C4-2B (cell line): ENCODE measurements at regions not wholly inside any gene's neighbourhood (a gene's known extent, or its start where the extent isn't known, plus 50 kb on each side); places are given as distances from the start of the nearest gene placed in this dataset.
"Not testable (repeated sequence)": the region's sequence is repeated elsewhere in the genome, so short reads cannot be mapped to it uniquely, and the experiment has no call there.

Experiments used
- H3K27ac ChIP-seq: fragments of 450-650 bp; 2 replicates; pipeline ENCODE4 v1.5.1; 2017
- ZFX ChIP-seq: fragments of 450-650 bp; IDR thresholded peaks from 2 replicates; pipeline ENCODE4 v1.6.1; 2017
- TF ChIP-seq, protein P1 (sequence below): fragments of 450-650 bp; conservative IDR thresholded peaks from 2 replicates; pipeline ENCODE4 v1.5.1; 2017; ENCODE audit warnings: mild to moderate bottlenecking

DNA sequence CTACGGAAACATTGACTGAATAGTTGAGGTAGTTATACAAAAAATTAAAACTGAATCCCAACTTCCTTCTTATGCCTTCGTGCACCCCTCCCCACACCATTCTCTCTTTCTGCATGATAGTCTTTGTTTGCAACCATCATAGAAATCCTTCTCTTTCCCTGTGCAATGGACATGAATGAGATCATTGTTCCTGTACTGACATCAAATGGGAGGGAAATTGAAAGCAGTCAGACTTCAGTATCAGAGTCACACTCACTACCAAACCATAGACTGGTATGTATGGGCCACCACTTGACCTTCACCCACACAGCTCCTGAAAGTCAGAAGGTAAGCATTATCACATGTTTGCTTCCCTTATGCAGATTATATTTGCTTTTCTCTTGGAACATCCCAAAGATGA, 782.8 kb downstream of the BCL11A start:
- TF ChIP-seq, protein P1, sequence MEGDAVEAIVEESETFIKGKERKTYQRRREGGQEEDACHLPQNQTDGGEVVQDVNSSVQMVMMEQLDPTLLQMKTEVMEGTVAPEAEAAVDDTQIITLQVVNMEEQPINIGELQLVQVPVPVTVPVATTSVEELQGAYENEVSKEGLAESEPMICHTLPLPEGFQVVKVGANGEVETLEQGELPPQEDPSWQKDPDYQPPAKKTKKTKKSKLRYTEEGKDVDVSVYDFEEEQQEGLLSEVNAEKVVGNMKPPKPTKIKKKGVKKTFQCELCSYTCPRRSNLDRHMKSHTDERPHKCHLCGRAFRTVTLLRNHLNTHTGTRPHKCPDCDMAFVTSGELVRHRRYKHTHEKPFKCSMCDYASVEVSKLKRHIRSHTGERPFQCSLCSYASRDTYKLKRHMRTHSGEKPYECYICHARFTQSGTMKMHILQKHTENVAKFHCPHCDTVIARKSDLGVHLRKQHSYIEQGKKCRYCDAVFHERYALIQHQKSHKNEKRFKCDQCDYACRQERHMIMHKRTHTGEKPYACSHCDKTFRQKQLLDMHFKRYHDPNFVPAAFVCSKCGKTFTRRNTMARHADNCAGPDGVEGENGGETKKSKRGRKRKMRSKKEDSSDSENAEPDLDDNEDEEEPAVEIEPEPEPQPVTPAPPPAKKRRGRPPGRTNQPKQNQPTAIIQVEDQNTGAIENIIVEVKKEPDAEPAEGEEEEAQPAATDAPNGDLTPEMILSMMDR, result no peak
- no peak for TF ChIP-seq ZFX
- H3K27ac ChIP-seq, result no peak overlapping the region

DNA sequence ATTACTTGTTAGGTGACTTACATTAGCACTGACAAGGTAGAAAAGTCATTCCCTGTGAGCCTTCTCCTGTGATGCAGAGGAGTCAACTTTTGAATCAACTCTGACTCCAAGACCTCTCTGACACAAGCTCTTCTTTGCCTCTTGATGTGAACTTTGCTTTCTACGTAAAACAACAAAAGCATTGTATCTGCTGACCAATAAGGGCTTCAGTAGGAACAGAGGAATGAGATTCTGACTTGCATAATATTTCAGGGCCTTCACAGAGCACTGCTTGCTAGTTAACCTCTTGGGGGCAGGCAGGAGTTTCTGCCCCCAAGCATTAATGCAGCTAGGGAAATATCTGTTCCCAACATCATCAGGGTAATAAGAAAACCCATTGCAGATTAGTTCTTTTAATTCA, 791.5 kb downstream of the BCL11A start:
- no peak overlapping the region for H3K27ac ChIP-seq
- TF ChIP-seq, protein P1, result no peak
- TF ChIP-seq ZFX, result no peak

DNA sequence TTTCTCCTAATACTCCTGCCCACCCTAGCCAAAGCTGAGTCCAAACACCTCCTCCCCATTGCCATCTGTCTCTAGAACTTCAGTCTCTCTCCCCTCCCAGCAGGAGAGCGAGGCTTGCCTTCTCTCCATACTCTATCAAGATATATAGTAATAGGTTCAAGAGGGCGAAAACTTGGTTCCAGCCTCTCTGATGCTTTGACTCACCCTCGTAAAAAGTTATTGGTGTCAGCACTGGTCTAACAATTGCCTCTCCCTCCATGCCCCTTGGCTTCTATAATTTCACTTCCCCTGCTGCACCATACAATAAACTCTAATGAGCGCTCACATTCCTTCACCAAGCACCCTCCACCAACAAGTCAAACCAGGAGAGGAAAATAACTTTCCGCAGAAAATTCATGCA, 797.3 kb downstream of the BCL11A start:
- no peak overlapping the region for H3K27ac ChIP-seq
- no peak for TF ChIP-seq ZFX
- TF ChIP-seq, protein P1, result no peak

DNA sequence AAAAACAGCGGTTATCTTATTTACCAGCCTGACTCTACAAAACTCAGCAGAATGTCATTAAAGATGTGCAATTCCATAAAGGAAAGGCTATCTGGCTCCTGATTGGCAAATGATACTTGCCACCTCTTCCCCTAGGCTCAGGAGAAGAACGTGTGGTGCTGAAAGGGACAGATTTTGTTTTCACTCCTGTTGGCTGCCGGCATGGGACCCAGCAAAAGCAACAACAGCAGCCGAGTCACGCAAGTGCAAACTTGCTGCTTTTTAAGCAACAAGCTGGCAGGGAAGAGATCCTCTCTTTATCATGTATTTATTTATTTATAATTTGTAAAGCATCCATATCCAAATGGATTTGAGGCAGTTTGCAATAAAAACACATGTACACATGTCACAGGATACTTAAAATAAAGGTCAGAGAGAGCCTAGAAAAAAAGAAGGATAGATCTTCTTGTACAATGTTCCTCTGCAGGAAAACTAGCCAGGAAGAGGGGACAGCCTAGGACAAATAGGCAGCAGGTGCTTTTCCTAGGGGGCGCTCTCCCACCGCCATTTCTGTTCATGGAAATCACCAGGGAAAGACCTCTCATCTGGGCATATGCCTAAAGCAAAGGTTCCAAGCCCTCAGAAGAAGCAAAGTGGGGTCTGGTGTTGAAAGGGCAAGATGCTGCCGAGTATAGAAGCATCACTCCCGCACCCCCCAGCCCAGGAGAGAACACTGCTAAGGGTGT, 799.3 kb downstream of the BCL11A start:
- TF ChIP-seq, protein P1, result peak; percentile 22
- no peak for TF ChIP-seq ZFX
- no peak overlapping the region for H3K27ac ChIP-seq

DNA sequence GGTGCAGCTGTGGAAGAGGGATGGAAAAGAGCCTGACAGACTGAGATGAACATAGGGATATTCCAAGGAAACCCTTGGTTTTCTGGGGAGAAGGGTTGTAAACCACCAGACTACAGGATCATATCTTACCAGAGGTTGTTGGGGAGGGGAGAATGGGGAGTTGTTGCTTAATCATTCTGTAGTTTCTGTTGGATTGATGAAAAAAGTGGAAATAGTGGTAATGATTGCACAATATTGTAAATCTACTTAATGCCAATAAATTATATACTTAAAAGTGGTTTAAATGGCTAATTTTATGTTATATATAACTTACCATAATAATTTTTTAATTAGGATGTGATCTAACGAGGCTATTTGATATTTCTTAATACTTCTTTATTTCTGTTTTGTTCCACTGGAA, 800.9 kb downstream of the BCL11A start:
- no peak overlapping the region for H3K27ac ChIP-seq
- TF ChIP-seq, protein P1, result no peak
- TF ChIP-seq ZFX, result no peak

DNA sequence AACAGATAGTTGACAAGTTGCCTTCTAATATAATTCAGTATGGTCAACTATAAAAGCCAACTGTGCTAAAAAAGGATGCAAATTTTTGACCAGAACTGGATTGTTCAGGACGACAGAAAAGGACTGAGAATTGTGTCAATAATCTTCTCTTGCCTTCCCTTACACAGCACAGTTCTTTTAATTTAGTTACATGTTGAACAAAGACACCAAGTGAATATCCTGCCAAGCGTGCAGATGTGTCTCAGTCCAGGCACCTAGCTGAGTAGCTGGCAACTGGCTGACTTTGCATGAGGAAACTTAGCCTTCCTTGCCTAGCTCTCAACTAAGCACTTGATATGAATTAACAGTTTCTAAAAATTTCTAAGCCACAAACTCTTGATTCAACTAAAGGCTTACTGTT, 801.4 kb downstream of the BCL11A start:
- H3K27ac ChIP-seq, result no peak overlapping the region
- TF ChIP-seq ZFX, result no peak
- TF ChIP-seq, protein P1, result no peak

DNA sequence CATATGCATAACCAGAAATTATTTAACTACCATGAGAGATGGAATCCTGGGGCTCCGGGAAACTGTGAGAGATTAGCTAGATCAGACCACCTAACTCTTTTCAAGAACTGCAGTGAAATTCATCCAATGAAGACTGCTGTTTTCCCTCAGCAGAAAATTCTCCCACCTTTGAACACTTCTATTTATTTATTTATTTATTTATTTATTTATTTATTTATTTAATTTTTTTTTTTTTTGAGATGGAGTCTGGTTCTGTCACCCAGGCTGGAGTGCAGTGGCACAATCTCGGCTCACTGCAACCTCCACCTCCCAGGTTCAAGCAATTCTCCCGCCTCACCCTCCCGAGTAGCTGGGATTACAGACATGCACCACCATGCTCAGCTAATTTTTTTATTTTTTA, 802.2 kb downstream of the BCL11A start:
- H3K27ac ChIP-seq, result not testable (repeated sequence)

DNA sequence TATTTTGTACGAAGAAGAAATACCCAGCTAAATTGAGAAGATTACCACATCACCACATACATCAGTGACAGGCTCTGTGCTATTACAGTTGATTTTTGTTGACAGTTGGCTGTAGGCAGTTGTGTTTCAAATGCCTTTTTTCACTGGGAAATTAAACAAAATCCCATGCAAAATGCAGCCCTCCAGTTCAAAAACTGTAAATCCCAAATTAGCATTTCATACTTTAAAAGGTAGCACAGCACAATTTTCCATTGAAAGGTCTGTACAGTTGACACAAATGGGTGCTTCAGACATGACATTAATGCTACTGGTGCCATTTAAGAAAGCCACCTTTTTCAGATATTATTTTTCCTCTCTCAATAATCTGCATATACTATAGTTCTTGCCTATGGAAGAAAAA, 807.2 kb downstream of the BCL11A start:
- no peak overlapping the region for H3K27ac ChIP-seq
- TF ChIP-seq, protein P1, result no peak
- no peak for TF ChIP-seq ZFX
